ENCODE measurements at regions not wholly inside any gene's neighbourhood (a gene's known extent, or its start where the extent isn't known, plus 50 kb on each side); places are given as distances from the start of the nearest gene placed in this dataset.
"Not testable (repeated sequence)": the region's sequence is repeated elsewhere in the genome, so short reads cannot be mapped to it uniquely, and the experiment has no call there.

- DNase-seq: no peak
Observed at GRCh38 chr5:74530326-74531050, 110.0 kb downstream of the ENC1 start.

GRCh38 chr5:74529101-74529500, 111.4 kb downstream of the ENC1 start:
- DNase-seq: no peak

- no peak for DNase-seq
Observed at GRCh38 chr5:74526111-74526510, 114.4 kb downstream of the ENC1 start.

- DNase-seq: not testable (repeated sequence)
Observed at GRCh38 chr5:74524767-74525166, 115.8 kb downstream of the ENC1 start.

- not testable (repeated sequence) for DNase-seq
Observed at GRCh38 chr5:74523698-74524097, 116.8 kb downstream of the ENC1 start.

GRCh38 chr5:74522838-74523237, 117.7 kb downstream of the ENC1 start:
- not testable (repeated sequence) for DNase-seq

GRCh38 chr5:74521401-74521800, 119.1 kb downstream of the ENC1 start:
- DNase-seq: no peak

- DNase-seq: no peak
Observed at GRCh38 chr5:74519679-74520078, 120.8 kb downstream of the ENC1 start.

- no peak for DNase-seq
Observed at GRCh38 chr5:74519161-74519571, 121.4 kb downstream of the ENC1 start.

- no peak for DNase-seq
Observed at GRCh38 chr5:74517700-74518099, 122.8 kb downstream of the ENC1 start.

- no peak for DNase-seq
Observed at GRCh38 chr5:74516211-74516636, 124.3 kb downstream of the ENC1 start.

GRCh38 chr5:74514888-74515551, 125.5 kb downstream of the ENC1 start:
- no peak for DNase-seq

GRCh38 chr5:74511770-74512169, 128.8 kb downstream of the ENC1 start:
- DNase-seq: not testable (repeated sequence)

GRCh38 chr5:74510476-74511075, 130.0 kb downstream of the ENC1 start:
- DNase-seq: no peak

GRCh38 chr5:74507370-74508005, 133.0 kb downstream of the ENC1 start:
- DNase-seq: no peak

GRCh38 chr5:74506119-74506518, 134.4 kb downstream of the ENC1 start:
- DNase-seq: no peak

GRCh38 chr5:74504463-74504862, 136.1 kb downstream of the ENC1 start:
- DNase-seq: no peak

- DNase-seq: no peak
Observed at GRCh38 chr5:74502479-74502950, 138.0 kb downstream of the ENC1 start.

GRCh38 chr5:74501674-74502478, 138.7 kb downstream of the ENC1 start:
- DNase-seq: no peak

GRCh38 chr5:74500110-74500917, 140.2 kb downstream of the ENC1 start:
- no peak for DNase-seq

- DNase-seq: no peak
Observed at GRCh38 chr5:74499256-74500050, 141.1 kb downstream of the ENC1 start.
